A549 (cell line): ENCODE measurements at regions not wholly inside any gene's neighbourhood (a gene's known extent, or its start where the extent isn't known, plus 50 kb on each side); places are given as distances from the start of the nearest gene placed in this dataset.
"Not testable (repeated sequence)": the region's sequence is repeated elsewhere in the genome, so short reads cannot be mapped to it uniquely, and the experiment has no call there.

Experiments
- CBX2 ChIP-seq: fragments of 200-600 bp; sonication (generic); IDR thresholded peaks from 2 replicates; pipeline ENCODE4 v1.6.1; 2016; ENCODE audit warnings: low read depth, mild to moderate bottlenecking, borderline replicate concordance
- CEBPB ChIP-seq, 2 experiments: fragments of >200 bp in 1 of 2; sonication (Bioruptor Twin) in 1 of 2; formaldehyde crosslinking in 1 of 2; IDR thresholded peaks; 2 replicates each; pipeline ENCODE4 v1.6.1; 2012 to 2016
- EP300 ChIP-seq, 2 experiments: fragments of >200 bp; sonication (Bioruptor Twin); formaldehyde crosslinking; IDR thresholded peaks; 2 replicates in 1 of 2; 3 replicates in 1 of 2; pipeline ENCODE4 v1.6.1; 2016 to 2017
- GATA3 ChIP-seq: IDR thresholded peaks from 2 replicates; pipeline ENCODE4 v1.6.1; 2012; ENCODE audit warnings: borderline replicate concordance
- JUN ChIP-seq, 2 experiments: fragments of >200 bp; sonication (Bioruptor Twin); formaldehyde crosslinking; IDR thresholded peaks; 2 replicates in 1 of 2; 3 replicates in 1 of 2; pipeline ENCODE4 v1.6.1; 2016 to 2017
- KDM5A ChIP-seq: fragments of 200-600 bp; sonication (generic); IDR thresholded peaks from 2 replicates; pipeline ENCODE4 v1.6.1; 2016; ENCODE audit warnings: antibody characterized with exemption, mild to moderate bottlenecking
- POLR2A ChIP-seq: IDR thresholded peaks from 2 replicates; pipeline ENCODE4 v1.6.1; 2012; ENCODE audit warnings: mild to moderate bottlenecking, low read length
- POLR2AphosphoS2 ChIP-seq: conservative IDR thresholded peaks from 2 replicates; pipeline ENCODE4 v1.6.1; 2012; ENCODE audit warnings: low read length, improper control_type of control experiment, inconsistent platforms
- RAD21 ChIP-seq, 2 experiments: fragments of >200 bp in 1 of 2; sonication (Bioruptor Twin) in 1 of 2; formaldehyde crosslinking in 1 of 2; IDR thresholded peaks in 1 of 2; conservative IDR thresholded peaks in 1 of 2; 2 replicates in 1 of 2; 3 replicates in 1 of 2; pipeline ENCODE4 v1.6.1; 2012 to 2018; ENCODE audit warnings: inconsistent platforms in 1 of 2
- RFX5 ChIP-seq: fragments of 450-650 bp; IDR thresholded peaks from 2 replicates; pipeline ENCODE4 v1.7.1; 2014; ENCODE audit warnings: antibody characterized with exemption, mild to moderate bottlenecking, moderate library complexity
- TF ChIP-seq, protein P1 (sequence below): fragments of >200 bp; sonication (Bioruptor Twin); formaldehyde crosslinking; IDR thresholded peaks from 3 replicates; pipeline ENCODE4 v1.5.1; 2016

DNA sequence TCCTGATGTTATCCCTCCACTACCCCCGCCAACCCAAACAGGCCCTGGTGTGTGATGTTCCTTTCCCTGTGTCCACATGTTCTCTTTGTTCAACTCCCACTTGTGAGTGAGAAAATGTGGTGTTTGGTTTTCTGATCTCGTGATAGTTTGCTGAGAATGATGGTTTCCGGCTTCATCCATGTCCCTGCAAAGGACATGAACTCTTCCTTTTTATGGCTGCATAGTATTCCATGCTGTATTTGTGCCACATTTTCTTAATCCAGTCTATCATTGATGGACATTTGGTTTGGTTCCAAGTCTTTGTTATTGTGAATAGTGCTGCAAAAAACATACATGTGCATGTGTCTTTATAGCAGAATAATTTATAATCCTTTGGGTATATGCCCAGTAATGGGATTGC, 123.0 kb upstream of the SAMSN1 start:
- TF ChIP-seq RAD21 (conservative IDR thresholded peaks at IDR 0.05 in 1 of 2, IDR thresholded peaks at IDR 0.05 in 1 of 2); POLR2AphosphoS2; POLR2A; CEBPB (IDR thresholded peaks at IDR 0.05); JUN (IDR thresholded peaks at IDR 0.05); RFX5; KDM5A; EP300 (IDR thresholded peaks at IDR 0.05); GATA3; CBX2: not testable (repeated sequence)
- TF ChIP-seq, protein P1, sequence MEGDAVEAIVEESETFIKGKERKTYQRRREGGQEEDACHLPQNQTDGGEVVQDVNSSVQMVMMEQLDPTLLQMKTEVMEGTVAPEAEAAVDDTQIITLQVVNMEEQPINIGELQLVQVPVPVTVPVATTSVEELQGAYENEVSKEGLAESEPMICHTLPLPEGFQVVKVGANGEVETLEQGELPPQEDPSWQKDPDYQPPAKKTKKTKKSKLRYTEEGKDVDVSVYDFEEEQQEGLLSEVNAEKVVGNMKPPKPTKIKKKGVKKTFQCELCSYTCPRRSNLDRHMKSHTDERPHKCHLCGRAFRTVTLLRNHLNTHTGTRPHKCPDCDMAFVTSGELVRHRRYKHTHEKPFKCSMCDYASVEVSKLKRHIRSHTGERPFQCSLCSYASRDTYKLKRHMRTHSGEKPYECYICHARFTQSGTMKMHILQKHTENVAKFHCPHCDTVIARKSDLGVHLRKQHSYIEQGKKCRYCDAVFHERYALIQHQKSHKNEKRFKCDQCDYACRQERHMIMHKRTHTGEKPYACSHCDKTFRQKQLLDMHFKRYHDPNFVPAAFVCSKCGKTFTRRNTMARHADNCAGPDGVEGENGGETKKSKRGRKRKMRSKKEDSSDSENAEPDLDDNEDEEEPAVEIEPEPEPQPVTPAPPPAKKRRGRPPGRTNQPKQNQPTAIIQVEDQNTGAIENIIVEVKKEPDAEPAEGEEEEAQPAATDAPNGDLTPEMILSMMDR, result not testable (repeated sequence)
